K562 (cell line): ENCODE measurements at regions not wholly inside any gene's neighbourhood (a gene's known extent, or its start where the extent isn't known, plus 50 kb on each side); places are given as distances from the start of the nearest gene placed in this dataset.

Source experiments
- BDP1 ChIP-seq: IDR thresholded peaks from 3 replicates; pipeline ENCODE4 v1.6.1; 2011; ENCODE audit not compliant: insufficient read length, insufficient read depth
- GTF2F1 ChIP-seq: IDR thresholded peaks from 2 replicates; pipeline ENCODE4 v1.6.1; 2011; ENCODE audit warnings: low read depth, low read length, improper control_type of control experiment
- IRF1 ChIP-seq: sonication (generic); formaldehyde crosslinking; IDR thresholded peaks from 2 replicates; pipeline ENCODE4 v1.8.0; 2022; ENCODE audit warnings: missing genetic modification reagents, mild to moderate bottlenecking, borderline replicate concordance
- KAT2B ChIP-seq: IDR thresholded peaks from one replicate; pipeline ENCODE4 v1.6.1; 2012; ENCODE audit warnings: low read depth, mild to moderate bottlenecking, control low read depth, inconsistent platforms, low read length, moderate library complexity
- L3MBTL2 ChIP-seq: fragments of 450-650 bp; IDR thresholded peaks from 2 replicates; pipeline ENCODE4 v1.6.1; 2016; ENCODE audit warnings: mild to moderate bottlenecking, moderate library complexity
- MED1 ChIP-seq: sonication (generic); formaldehyde crosslinking; IDR thresholded peaks from 2 replicates; pipeline ENCODE4 v1.8.1; 2023; ENCODE audit warnings: missing genetic modification reagents, borderline replicate concordance
- NBN ChIP-seq: fragments of 450-650 bp; IDR thresholded peaks from 2 replicates; pipeline ENCODE4 v1.6.1; 2016; ENCODE audit warnings: low read depth, mild to moderate bottlenecking
- NUFIP1 ChIP-seq: fragments of 450-650 bp; IDR thresholded peaks from 2 replicates; pipeline ENCODE4 v1.6.1; 2018; ENCODE audit not compliant: partially characterized antibody
- POLR2G ChIP-seq: fragments of 200-400 bp; formaldehyde crosslinking; IDR thresholded peaks from 2 replicates; pipeline ENCODE4 v1.6.1; 2017; ENCODE audit warnings: low read depth, mild to moderate bottlenecking, antibody characterized with exemption, low read length, moderate library complexity
- TEAD2 ChIP-seq: fragments of 450-650 bp; IDR thresholded peaks from 2 replicates; pipeline ENCODE4 v1.6.1; 2016; ENCODE audit warnings: missing genetic modification characterization, control low read depth, missing compliant biosample characterization
- TFAM ChIP-seq: fragments of 250-450 bp; sonication (Bioruptor Pico); conservative IDR thresholded peaks from 2 replicates; pipeline ENCODE4 v1.5.0; 2021; ENCODE audit warnings: mild to moderate bottlenecking, moderate library complexity
- ZBTB17 ChIP-seq: fragments of 450-650 bp; formaldehyde crosslinking; IDR thresholded peaks from 2 replicates; pipeline ENCODE4 v1.4.0; 2020; ENCODE audit warnings: mild to moderate bottlenecking
- ZNF165 ChIP-seq: fragments of 250-450 bp; sonication (Bioruptor Pico); IDR thresholded peaks from 2 replicates; pipeline ENCODE4 v1.4.0; 2020; ENCODE audit warnings: borderline replicate concordance
- ZNF444 ChIP-seq: fragments of 250-450 bp; sonication (Bioruptor Pico); IDR thresholded peaks from 2 replicates; pipeline ENCODE4 v1.4.0; 2020; ENCODE audit warnings: mild to moderate bottlenecking, moderate library complexity
- TF ChIP-seq, protein P1 (sequence below): fragments of 250-450 bp; sonication (Bioruptor Pico); IDR thresholded peaks from 2 replicates; pipeline ENCODE4 v1.5.1; 2021; ENCODE audit warnings: mild to moderate bottlenecking
- TF ChIP-seq, protein P2 (sequence below): sonication (generic); formaldehyde crosslinking; IDR thresholded peaks from 2 replicates; pipeline ENCODE4 v1.8.1; 2022; ENCODE audit warnings: missing genetic modification reagents

- TF ChIP-seq POLR2G (no peak), TFAM (no peak), KAT2B (no peak), IRF1 (CRISPR knock-in tag) (no peak), ZBTB17 (no peak), TEAD2 (tag) (no peak), MED1 (CRISPR knock-in tag) (no peak), ZNF165 (CRISPR knock-in tag) (no peak), ZNF444 (CRISPR knock-in tag) (no peak), L3MBTL2 (no peak), NUFIP1 (no peak), NBN (no peak), GTF2F1 (no peak), BDP1 (no peak)
- TF ChIP-seq, protein P1, sequence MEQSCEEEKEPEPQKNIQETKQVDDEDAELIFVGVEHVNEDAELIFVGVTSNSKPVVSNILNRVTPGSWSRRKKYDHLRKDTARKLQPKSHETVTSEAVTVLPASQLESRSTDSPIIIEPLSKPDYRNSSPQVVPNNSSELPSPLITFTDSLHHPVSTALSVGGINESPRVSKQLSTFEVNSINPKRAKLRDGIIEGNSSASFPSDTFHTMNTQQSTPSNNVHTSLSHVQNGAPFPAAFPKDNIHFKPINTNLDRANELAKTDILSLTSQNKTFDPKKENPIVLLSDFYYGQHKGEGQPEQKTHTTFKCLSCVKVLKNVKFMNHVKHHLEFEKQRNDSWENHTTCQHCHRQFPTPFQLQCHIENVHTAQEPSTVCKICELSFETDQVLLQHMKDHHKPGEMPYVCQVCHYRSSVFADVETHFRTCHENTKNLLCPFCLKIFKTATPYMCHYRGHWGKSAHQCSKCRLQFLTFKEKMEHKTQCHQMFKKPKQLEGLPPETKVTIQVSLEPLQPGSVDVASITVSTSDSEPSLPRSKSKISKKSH: no peak
- TF ChIP-seq, protein P2, sequence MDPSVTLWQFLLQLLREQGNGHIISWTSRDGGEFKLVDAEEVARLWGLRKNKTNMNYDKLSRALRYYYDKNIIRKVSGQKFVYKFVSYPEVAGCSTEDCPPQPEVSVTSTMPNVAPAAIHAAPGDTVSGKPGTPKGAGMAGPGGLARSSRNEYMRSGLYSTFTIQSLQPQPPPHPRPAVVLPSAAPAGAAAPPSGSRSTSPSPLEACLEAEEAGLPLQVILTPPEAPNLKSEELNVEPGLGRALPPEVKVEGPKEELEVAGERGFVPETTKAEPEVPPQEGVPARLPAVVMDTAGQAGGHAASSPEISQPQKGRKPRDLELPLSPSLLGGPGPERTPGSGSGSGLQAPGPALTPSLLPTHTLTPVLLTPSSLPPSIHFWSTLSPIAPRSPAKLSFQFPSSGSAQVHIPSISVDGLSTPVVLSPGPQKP (CRISPR knock-in tag): no peak
Observed at GRCh38 chr4:126750723-126751122, 882.0 kb upstream of the INTU start (continued).
